Right lobe of liver (tissue), 6 donors: ENCODE measurements at regions not wholly inside any gene's neighbourhood (a gene's known extent, or its start where the extent isn't known, plus 50 kb on each side); places are given as distances from the start of the nearest gene placed in this dataset.

Experiments used
- ATAC-seq, 4 donors: fragments of 200-7000 bp; cut with Tn5 transposase; one replicate each; pipeline ENCODE4 v1.9.1; 2020; ENCODE audit warnings: mild to moderate bottlenecking in 4 of 4, moderate library complexity in 4 of 4
- DNase-seq, 3 donors: peaks; one replicate each; pipeline ENCODE4 v3.0.0-alpha.2; 2020
- H3K27ac ChIP-seq, 3 donors: fragments of 200-600 bp; one replicate each; pipeline ENCODE4 v1.8.0; 2022
- H3K27me3 ChIP-seq, 2 donors: fragments of 200-600 bp; one replicate each; pipeline ENCODE4 v1.8.0; 2022
- H3K36me3 ChIP-seq, 4 donors: fragments of 200-600 bp; sonication (generic) in 1 of 4; one replicate each; pipeline versions ENCODE4 v1.5.1 to v1.8.0; 2017 to 2022; ENCODE audit warnings: control low read depth in 1 of 4
- H3K4me1 ChIP-seq, 4 donors: fragments of 200-600 bp; sonication (generic) in 1 of 4; one replicate each; pipeline versions ENCODE4 v1.5.1 to v1.8.0; 2017 to 2022; ENCODE audit warnings: control low read depth in 1 of 4
- H3K4me3 ChIP-seq, 3 donors: fragments of 200-600 bp; one replicate each; pipeline ENCODE4 v1.8.0; 2022
- H3K9me3 ChIP-seq, 4 donors: fragments of 200-600 bp; sonication (generic) in 1 of 4; one replicate each; pipeline versions ENCODE4 v1.5.1 to v1.8.0; 2017 to 2022; ENCODE audit warnings: control low read depth in 1 of 4
- POLR2A ChIP-seq: fragments of 450-650 bp; IDR thresholded peaks from one replicate; pipeline ENCODE4 v1.6.1; 2017; ENCODE audit warnings: antibody characterized with exemption, mild to moderate bottlenecking
- WGBS: methylation state at CpG from one replicate; pipeline ENCODE4 v1.1.6; 2018; ENCODE audit warnings: low coverage, low lambda C conversion rate; ENCODE audit not compliant: insufficient coverage; ENCODE audit errors: missing lambda C conversion rate; 5-methylcytosine and 5-hydroxymethylcytosine counted together
- intact Hi-C, 2 donors: fragments of 100-400 bp; cut with DNase I; formaldehyde crosslinking; loops; one replicate each; pipeline versions ENCODE4 v1.11.2 to v1.14.1; 2022
- TF ChIP-seq, protein P1 (sequence below), 4 donors: fragments of 200-600 bp in 3 of 4; fragments of 450-650 bp in 1 of 4; IDR thresholded peaks; one replicate each; pipeline versions ENCODE4 v1.5.1 to v1.8.0; 2016 to 2022; ENCODE audit warnings: antibody characterized with exemption in 4 of 4, mild to moderate bottlenecking in 2 of 4
- donor health status: DM: no; HTN: yes; CAD: no.
- donor health status: DM: no; HTN: no; CAD: no.
- donor health status: DM: no; HTN: no; CAD: no.
- donor health status: DM: no; HTN: yes; CAD: no.
- donor health status: DM: no; HTN: yes; CAD: no.

DNA sequence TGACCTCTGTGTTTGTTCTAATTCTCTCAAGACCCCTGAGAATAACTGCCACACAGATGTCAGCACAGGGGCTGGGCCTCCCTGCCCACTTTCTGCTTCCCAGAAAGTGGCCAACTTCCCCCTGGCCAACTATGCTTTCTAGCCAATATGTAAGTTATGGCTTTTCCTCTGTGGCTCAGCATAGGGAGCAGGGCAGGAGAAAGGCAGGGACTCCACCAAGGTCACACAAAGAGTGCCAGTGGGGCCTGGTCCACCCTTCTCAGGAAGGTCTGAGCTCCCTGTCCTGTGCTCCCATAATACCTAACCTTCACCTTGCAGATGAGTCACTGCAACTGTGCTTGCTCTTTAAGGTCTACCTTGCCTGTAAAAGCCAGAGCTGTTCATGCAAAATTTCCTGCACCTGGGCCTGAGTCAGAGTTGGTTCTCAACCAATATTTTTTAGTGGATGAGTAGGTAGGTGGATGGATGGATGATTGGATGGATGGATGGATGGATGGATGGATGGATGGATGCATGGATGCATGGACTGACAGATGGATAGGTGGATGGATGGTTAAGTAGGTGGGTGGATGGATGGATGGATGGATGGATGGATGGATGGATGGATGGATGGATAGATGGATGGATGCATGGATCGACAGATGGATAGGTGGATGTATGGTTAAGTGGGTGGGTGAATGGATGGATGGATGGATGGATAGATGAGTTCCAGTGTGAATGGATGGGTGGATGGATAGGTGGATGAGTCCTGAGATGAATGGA, 64.2 kb downstream of the DIO3 start:
- Histone ChIP-seq H3K27ac (no peak overlapping the region), H3K4me3 (no peak overlapping the region), H3K4me1 (peaks cover 0 to 7% (median 0%) of the 10 kb centered on the region in 4 donors), H3K27me3 (no peaks in the 10 kb centered on the region), H3K36me3 (no peaks in the 10 kb centered on the region), H3K9me3 (no peaks in the 10 kb centered on the region)
- DNase-seq = no peak
- TF ChIP-seq, protein P1, sequence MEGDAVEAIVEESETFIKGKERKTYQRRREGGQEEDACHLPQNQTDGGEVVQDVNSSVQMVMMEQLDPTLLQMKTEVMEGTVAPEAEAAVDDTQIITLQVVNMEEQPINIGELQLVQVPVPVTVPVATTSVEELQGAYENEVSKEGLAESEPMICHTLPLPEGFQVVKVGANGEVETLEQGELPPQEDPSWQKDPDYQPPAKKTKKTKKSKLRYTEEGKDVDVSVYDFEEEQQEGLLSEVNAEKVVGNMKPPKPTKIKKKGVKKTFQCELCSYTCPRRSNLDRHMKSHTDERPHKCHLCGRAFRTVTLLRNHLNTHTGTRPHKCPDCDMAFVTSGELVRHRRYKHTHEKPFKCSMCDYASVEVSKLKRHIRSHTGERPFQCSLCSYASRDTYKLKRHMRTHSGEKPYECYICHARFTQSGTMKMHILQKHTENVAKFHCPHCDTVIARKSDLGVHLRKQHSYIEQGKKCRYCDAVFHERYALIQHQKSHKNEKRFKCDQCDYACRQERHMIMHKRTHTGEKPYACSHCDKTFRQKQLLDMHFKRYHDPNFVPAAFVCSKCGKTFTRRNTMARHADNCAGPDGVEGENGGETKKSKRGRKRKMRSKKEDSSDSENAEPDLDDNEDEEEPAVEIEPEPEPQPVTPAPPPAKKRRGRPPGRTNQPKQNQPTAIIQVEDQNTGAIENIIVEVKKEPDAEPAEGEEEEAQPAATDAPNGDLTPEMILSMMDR (IDR thresholded peaks at IDR 0.05) = no peak
- TF ChIP-seq POLR2A = no peak
- ATAC-seq = no peak
- WGBS = 100% methylated on average over 1 of the region's 1 CpG
- intact Hi-C loops = loop anchor here (5.0 to 10.0 kb wide), 3 partner anchors 391 to 773 kb away; no protein-coding TSS in a partner anchor

DNA sequence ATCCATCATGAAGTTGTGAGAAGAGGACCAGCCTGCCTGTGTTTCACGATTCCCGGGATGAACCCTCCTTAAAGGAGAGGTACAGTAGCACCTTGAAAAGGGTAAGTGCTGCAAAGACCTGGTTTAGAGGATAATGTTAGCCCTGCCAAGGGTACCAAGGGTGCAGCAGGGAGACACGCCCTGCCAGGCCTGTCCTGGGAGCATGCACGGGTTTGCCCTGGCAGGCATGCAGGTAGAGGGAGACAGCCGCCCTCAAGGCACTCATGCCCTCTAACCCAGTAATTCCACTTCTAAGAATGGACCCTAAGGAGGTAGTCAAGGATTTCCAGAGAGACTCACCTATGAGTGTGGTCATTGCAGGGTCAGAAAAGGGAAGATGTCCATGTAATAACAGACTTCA, 65.0 kb downstream of the DIO3 start:
- intact Hi-C loops = loop anchor here (5.0 to 10.0 kb wide), 3 partner anchors 392 to 774 kb away; no protein-coding TSS in a partner anchor
- no peak overlapping the region for H3K27ac ChIP-seq
- H3K36me3 ChIP-seq = no peaks in the 10 kb centered on the region
- no peaks in the 10 kb centered on the region for H3K27me3 ChIP-seq
- no peak overlapping the region for H3K4me3 ChIP-seq
- peaks cover 0 to 7% (median 0%) of the 10 kb centered on the region in 4 donors for H3K4me1 ChIP-seq
- H3K9me3 ChIP-seq = no peaks in the 10 kb centered on the region
- ATAC-seq (no peak), DNase-seq (no peak)
- TF ChIP-seq, protein P1 (IDR thresholded peaks at IDR 0.05) = no peak
- WGBS = 67% methylated on average over 4 of the region's 5 CpGs

DNA sequence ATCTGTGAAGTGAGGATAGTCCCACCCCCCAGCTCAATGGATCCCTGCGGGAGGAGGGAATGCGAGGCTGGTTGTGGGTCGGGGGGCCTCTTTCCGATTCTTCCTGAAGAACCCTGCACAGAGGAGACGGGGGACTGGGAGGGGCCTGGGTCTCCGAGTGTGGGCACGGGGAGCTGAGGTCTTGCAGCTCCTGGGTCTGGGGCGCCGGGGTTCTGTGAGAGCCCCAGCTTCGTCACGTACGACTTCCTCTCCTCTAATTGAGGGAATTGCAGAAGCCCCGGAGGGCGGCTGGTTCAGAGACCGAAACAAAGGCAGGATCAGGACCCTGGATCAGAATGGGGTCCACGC, 66.6 kb downstream of the DIO3 start:
- 52% methylated on average over 10 of the region's 16 CpGs for WGBS
- DNase-seq (no peak), ATAC-seq (no peak)
- no peak overlapping the region for H3K27ac ChIP-seq
- H3K36me3 ChIP-seq = no peaks in the 10 kb centered on the region
- no peak for TF ChIP-seq POLR2A
- TF ChIP-seq, protein P1 (IDR thresholded peaks at IDR 0.05) = no peak
- peaks cover 0 to 7% (median 0%) of the 10 kb centered on the region in 4 donors for H3K4me1 ChIP-seq
- H3K27me3 ChIP-seq = no peaks in the 10 kb centered on the region
- no peak overlapping the region for H3K4me3 ChIP-seq
- intact Hi-C loops = loop anchor here (5.0 to 10.0 kb wide), 3 partner anchors 393 to 776 kb away; no protein-coding TSS in a partner anchor
- H3K9me3 ChIP-seq = no peaks in the 10 kb centered on the region

DNA sequence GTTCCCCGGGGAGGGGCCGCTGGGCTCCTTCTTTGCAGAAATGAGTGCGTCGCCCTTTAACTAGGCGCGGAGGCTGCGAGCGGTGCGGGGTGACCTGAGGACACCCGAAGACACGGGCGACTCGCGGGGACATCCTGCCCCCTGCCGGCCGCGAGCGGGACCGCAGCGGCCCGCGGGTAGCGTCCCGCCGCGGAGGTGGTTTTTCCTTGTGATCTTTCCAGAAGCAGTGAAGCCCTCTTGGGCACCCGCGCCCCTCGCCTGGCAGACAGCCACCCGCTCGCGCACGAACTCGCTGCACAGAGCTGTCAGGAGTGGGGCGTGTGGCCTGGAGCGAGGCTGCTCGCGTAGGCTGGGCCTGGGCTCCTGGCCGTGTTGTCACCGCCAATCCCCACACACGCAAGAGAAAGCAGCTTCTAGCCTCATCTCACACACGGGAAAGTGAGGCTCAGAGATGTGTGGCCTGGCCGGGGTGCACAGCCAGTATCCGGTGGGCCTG, 67.2 kb downstream of the DIO3 start:
- H3K4me3 ChIP-seq = peak overlapping the region in 1 of 3 donors; percentile 27

More for the DNA sequence above, 67.2 kb downstream of the DIO3 start:
- ATAC-seq = peak; percentile 93 to 99 (median 98)
- DNase-seq = peak; percentile 77 to 79 (median 78)
- H3K36me3 ChIP-seq = no peaks in the 10 kb centered on the region
- H3K27me3 ChIP-seq = no peaks in the 10 kb centered on the region
- H3K27ac ChIP-seq = no peak overlapping the region
- peaks cover 0 to 7% (median 0%) of the 10 kb centered on the region in 4 donors for H3K4me1 ChIP-seq
- TF ChIP-seq, protein P1 (IDR thresholded peaks at IDR 0.05) = peak; percentile 98 to 100 (median 99)
- no peak for TF ChIP-seq POLR2A
- 0% methylated on average over 8 of the region's 44 CpGs for WGBS
- H3K9me3 ChIP-seq = no peaks in the 10 kb centered on the region
- intact Hi-C loops = loop anchor here (5.0 to 10.0 kb wide), 3 partner anchors 394 to 776 kb away; no protein-coding TSS in a partner anchor
